H1 (cell line): ENCODE measurements at regions not wholly inside any gene's neighbourhood (a gene's known extent, or its start where the extent isn't known, plus 50 kb on each side); places are given as distances from the start of the nearest gene placed in this dataset.

ENCODE experiments used
- ASH2L ChIP-seq: fragments of 200-600, 300-600 bp; sonication (generic); IDR thresholded peaks from one replicate; pipeline ENCODE4 v1.7.1; 2017; ENCODE audit warnings: low read length
- CREB1 ChIP-seq: IDR thresholded peaks from 2 replicates; pipeline ENCODE4 v1.6.1; 2012; ENCODE audit warnings: inconsistent platforms
- POLR2A ChIP-seq, 2 experiments: IDR thresholded peaks; 1 replicate in 1 of 2; 2 replicates in 1 of 2; pipeline ENCODE4 v1.6.1; 2011; ENCODE audit warnings: low read depth in 2 of 2, low read length in 2 of 2, mild to moderate bottlenecking in 2 of 2; ENCODE audit errors: control extremely low read depth in 1 of 2
- POLR2AphosphoS5 ChIP-seq: IDR thresholded peaks from 2 replicates; pipeline ENCODE4 v1.6.1; 2011; ENCODE audit warnings: low read depth, low read length
- RFX5 ChIP-seq: IDR thresholded peaks from 2 replicates; pipeline ENCODE4 v1.6.1; 2011; ENCODE audit warnings: low read depth, low read length, improper control_type of control experiment, borderline replicate concordance
- SIRT6 ChIP-seq: IDR thresholded peaks from one replicate; pipeline ENCODE4 v1.7.1; 2012; ENCODE audit warnings: low read length, inconsistent platforms
- SP1 ChIP-seq: IDR thresholded peaks from 2 replicates; pipeline ENCODE4 v1.6.1; 2011; ENCODE audit warnings: low read depth, low read length
- TAF7 ChIP-seq: optimal IDR thresholded peaks from 2 replicates; pipeline ENCODE3; 2011; ENCODE audit warnings: low read depth, mild to moderate bottlenecking, inconsistent platforms, low read length, moderate library complexity, borderline replicate concordance
- ZNF274 ChIP-seq: IDR thresholded peaks from 2 replicates; pipeline ENCODE4 v1.7.0; 2012; ENCODE audit warnings: low read length, borderline replicate concordance; ENCODE audit errors: extremely low read depth
- TF ChIP-seq, protein P1 (sequence below), 3 experiments: IDR thresholded peaks; 1 replicate in 2 of 3; 2 replicates in 1 of 3; pipeline versions ENCODE4 v1.5.1 to v1.6.1; 2011; ENCODE audit warnings: low read length in 3 of 3, mild to moderate bottlenecking in 3 of 3, inconsistent platforms in 2 of 3, low read depth in 1 of 3, moderate library complexity in 1 of 3; ENCODE audit not compliant: insufficient read depth in 1 of 3; ENCODE audit errors: control extremely low read depth in 1 of 3
- TF ChIP-seq, protein P2 (sequence below): IDR thresholded peaks from 2 replicates; pipeline ENCODE4 v1.6.1; 2011; ENCODE audit warnings: low read length, improper control_type of control experiment
- TF ChIP-seq, protein P3 (sequence below): IDR thresholded peaks from 2 replicates; pipeline ENCODE4 v1.6.1; 2012; ENCODE audit warnings: low read length, inconsistent platforms

DNA sequence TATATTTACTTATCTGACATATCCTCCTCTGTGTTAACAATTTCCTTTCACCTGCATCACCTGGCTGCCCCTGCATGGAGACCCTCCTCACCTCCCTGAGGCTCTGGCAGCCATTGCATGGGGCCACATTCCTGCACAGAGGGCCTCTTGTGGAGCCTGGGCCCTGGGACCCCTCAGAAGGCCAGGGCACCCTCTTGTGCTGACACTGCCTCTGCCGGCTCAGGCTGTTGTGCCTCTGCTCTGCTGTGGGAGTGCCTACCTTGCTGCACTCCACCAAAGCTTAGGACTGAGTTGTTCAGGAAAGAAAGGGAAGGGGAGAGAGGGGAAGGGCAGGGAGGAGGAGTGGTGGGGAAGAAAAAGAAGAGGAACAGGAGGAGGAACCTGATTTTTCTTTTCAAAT lies 194.5 kb downstream of the ADAMTS15 start:
- no peak for TF ChIP-seq ASH2L
- TF ChIP-seq, protein P1, sequence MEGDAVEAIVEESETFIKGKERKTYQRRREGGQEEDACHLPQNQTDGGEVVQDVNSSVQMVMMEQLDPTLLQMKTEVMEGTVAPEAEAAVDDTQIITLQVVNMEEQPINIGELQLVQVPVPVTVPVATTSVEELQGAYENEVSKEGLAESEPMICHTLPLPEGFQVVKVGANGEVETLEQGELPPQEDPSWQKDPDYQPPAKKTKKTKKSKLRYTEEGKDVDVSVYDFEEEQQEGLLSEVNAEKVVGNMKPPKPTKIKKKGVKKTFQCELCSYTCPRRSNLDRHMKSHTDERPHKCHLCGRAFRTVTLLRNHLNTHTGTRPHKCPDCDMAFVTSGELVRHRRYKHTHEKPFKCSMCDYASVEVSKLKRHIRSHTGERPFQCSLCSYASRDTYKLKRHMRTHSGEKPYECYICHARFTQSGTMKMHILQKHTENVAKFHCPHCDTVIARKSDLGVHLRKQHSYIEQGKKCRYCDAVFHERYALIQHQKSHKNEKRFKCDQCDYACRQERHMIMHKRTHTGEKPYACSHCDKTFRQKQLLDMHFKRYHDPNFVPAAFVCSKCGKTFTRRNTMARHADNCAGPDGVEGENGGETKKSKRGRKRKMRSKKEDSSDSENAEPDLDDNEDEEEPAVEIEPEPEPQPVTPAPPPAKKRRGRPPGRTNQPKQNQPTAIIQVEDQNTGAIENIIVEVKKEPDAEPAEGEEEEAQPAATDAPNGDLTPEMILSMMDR (IDR thresholded peaks at IDR 0.05; ENCODE audit: control extremely low read depth in 1 of 3, insufficient read depth in 1 of 3, low read depth in 1 of 3, low read length in 3 of 3): no peak
- no peak for TF ChIP-seq CREB1
- TF ChIP-seq, protein P2, sequence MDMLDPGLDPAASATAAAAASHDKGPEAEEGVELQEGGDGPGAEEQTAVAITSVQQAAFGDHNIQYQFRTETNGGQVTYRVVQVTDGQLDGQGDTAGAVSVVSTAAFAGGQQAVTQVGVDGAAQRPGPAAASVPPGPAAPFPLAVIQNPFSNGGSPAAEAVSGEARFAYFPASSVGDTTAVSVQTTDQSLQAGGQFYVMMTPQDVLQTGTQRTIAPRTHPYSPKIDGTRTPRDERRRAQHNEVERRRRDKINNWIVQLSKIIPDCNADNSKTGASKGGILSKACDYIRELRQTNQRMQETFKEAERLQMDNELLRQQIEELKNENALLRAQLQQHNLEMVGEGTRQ: no peak
- no peak for TF ChIP-seq ZNF274
- no peak for TF ChIP-seq POLR2AphosphoS5
- TF ChIP-seq, protein P3, sequence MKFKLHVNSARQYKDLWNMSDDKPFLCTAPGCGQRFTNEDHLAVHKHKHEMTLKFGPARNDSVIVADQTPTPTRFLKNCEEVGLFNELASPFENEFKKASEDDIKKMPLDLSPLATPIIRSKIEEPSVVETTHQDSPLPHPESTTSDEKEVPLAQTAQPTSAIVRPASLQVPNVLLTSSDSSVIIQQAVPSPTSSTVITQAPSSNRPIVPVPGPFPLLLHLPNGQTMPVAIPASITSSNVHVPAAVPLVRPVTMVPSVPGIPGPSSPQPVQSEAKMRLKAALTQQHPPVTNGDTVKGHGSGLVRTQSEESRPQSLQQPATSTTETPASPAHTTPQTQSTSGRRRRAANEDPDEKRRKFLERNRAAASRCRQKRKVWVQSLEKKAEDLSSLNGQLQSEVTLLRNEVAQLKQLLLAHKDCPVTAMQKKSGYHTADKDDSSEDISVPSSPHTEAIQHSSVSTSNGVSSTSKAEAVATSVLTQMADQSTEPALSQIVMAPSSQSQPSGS: no peak
- TF ChIP-seq SP1: no peak
- TF ChIP-seq SIRT6: no peak
- no peak for TF ChIP-seq RFX5
- no peak for TF ChIP-seq TAF7
- TF ChIP-seq POLR2A (IDR thresholded peaks at IDR 0.05; ENCODE audit: control extremely low read depth in 1 of 2, low read depth in 2 of 2, low read length in 2 of 2): no peak
